Neural crest cell (in vitro differentiated cells): ENCODE measurements at regions not wholly inside any gene's neighbourhood (a gene's known extent, or its start where the extent isn't known, plus 50 kb on each side); places are given as distances from the start of the nearest gene placed in this dataset.

ENCODE experiments used
- DNase-seq: peaks from one replicate; pipeline ENCODE4 v3.0.0; 2021; ENCODE audit warnings: low read depth, mixed read lengths, low spot score
- H3K27ac Mint-ChIP-seq: one replicate; pipeline ENCODE4 v1.8.0; 2021; ENCODE audit warnings: mild to moderate bottlenecking, mixed read lengths; ENCODE audit not compliant: unreplicated experiment
- H3K27me3 Mint-ChIP-seq: 2 replicates; pipeline ENCODE4 v1.8.0; 2021; ENCODE audit warnings: low read depth, mild to moderate bottlenecking, mixed read lengths
- H3K36me3 Mint-ChIP-seq: 2 replicates; pipeline ENCODE4 v1.8.0; 2021; ENCODE audit warnings: low read depth, mild to moderate bottlenecking, mixed read lengths
- H3K4me1 Mint-ChIP-seq: 2 replicates; pipeline ENCODE4 v1.8.0; 2021; ENCODE audit warnings: mixed read lengths
- H3K4me3 Mint-ChIP-seq: one replicate; pipeline ENCODE4 v1.8.0; 2021; ENCODE audit warnings: mild to moderate bottlenecking, mixed read lengths
- H3K9me3 Mint-ChIP-seq: 2 replicates; pipeline ENCODE4 v1.8.0; 2021; ENCODE audit warnings: mixed read lengths
- CTCF ChIP-seq: fragments of 200-600 bp; sonication (generic); conservative IDR thresholded peaks from 2 replicates; pipeline ENCODE4 v1.5.0; 2021; ENCODE audit warnings: antibody characterized with exemption, mild to moderate bottlenecking

DNA sequence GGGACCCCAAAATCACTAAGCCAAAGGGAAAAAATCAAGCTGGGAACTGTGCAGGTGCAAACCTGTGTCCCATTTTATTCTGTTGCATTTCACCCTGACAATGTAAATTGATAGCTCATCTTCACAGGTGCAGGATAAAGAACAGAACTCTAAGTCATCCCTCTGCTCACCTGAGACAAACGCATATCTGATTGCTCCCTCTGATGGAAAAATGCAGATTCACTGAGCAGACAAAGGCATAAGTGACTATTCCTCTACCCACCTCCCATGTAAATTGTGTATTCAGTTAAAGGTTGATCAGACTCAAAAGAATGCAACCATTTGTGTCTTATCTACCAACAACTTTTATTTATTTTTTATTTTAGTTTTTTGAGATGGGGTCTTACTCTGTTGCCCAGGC, 644.2 kb downstream of the PTPRU start:
- no peak for TF ChIP-seq CTCF
- DNase-seq, result no peak
- Mint-ChIP-seq H3K4me1 (no peaks in the 10 kb centered on the region), H3K4me3 (no peak overlapping the region), H3K27me3 (peaks cover 25% of the 10 kb centered on the region), H3K36me3 (no peaks in the 10 kb centered on the region), H3K9me3 (no peaks in the 10 kb centered on the region), H3K27ac (no peak overlapping the region)

- H3K36me3 Mint-ChIP-seq, result no peaks in the 10 kb centered on the region
- no peak overlapping the region for H3K27ac Mint-ChIP-seq
- DNase-seq, result no peak
- peaks cover 29% of the 10 kb centered on the region for H3K27me3 Mint-ChIP-seq
- H3K9me3 Mint-ChIP-seq, result no peaks in the 10 kb centered on the region
- H3K4me3 Mint-ChIP-seq, result no peak overlapping the region
- no peak for TF ChIP-seq CTCF
- no peaks in the 10 kb centered on the region for H3K4me1 Mint-ChIP-seq
These were observed 642.9 kb downstream of the PTPRU start for GRCh38 chr1:29879217-29879616.

- no peak for DNase-seq
- peaks cover 32% of the 10 kb centered on the region for H3K27me3 Mint-ChIP-seq
- no peak for TF ChIP-seq CTCF
- no peaks in the 10 kb centered on the region for H3K4me1 Mint-ChIP-seq
- H3K36me3 Mint-ChIP-seq, result no peaks in the 10 kb centered on the region
- no peak overlapping the region for H3K27ac Mint-ChIP-seq
- H3K9me3 Mint-ChIP-seq, result no peaks in the 10 kb centered on the region
- no peak overlapping the region for H3K4me3 Mint-ChIP-seq
These were observed 642.2 kb downstream of the PTPRU start for GRCh38 chr1:29878501-29878900.

DNA sequence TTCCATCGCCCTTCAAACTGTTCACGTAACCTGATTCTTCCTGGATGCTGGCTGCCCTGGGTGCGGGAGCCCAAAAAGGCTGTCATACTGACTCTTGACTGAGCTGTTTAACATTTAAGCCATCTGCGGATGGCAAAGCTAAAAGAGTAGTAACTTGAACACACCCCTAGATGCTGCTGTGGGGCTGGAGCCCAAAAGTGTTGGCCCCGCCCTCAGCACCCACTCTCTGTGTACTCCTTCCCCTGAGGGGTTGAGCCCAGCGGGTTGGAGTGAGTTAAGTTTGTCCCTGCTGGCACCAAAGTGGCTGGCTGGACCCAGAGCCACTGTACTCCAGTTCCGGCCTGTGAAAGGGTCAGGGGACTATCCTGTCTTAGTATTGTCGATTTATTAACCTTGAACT, 640.6 kb downstream of the PTPRU start:
- Mint-ChIP-seq H3K9me3 (no peaks in the 10 kb centered on the region), H3K36me3 (no peaks in the 10 kb centered on the region), H3K4me1 (no peaks in the 10 kb centered on the region), H3K27ac (no peak overlapping the region), H3K27me3 (peaks cover 39% of the 10 kb centered on the region), H3K4me3 (no peak overlapping the region)
- no peak for TF ChIP-seq CTCF
- DNase-seq, result no peak

DNA sequence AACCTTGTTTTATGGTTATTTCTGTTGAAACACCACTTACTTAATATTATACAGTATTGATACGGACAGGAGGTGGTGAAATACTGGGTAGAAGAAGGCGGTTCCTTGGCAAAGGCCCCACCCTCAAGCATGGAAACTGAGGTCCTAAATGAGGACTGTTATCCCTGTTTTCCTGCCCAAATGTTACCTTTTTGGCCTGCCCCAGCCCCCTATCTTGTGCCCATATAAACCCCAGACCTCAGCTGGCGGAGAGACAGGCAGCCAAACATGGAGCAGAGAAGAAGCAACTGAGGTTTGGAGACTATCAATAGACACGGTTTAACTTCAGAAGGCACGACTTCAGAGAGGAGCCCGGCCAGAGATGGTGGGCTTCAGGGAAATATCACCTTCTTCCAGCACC, 640.1 kb downstream of the PTPRU start:
- Mint-ChIP-seq H3K9me3 (no peaks in the 10 kb centered on the region), H3K27me3 (peaks cover 38% of the 10 kb centered on the region), H3K27ac (no peak overlapping the region), H3K36me3 (no peaks in the 10 kb centered on the region), H3K4me3 (no peak overlapping the region), H3K4me1 (no peaks in the 10 kb centered on the region)
- no peak for TF ChIP-seq CTCF
- no peak for DNase-seq

GRCh38 chr1:29875557-29876028, 639.3 kb downstream of the PTPRU start:
- H3K27me3 Mint-ChIP-seq, result peaks cover 38% of the 10 kb centered on the region

More at GRCh38 chr1:29875557-29876028, 639.3 kb downstream of the PTPRU start:
- TF ChIP-seq CTCF, result no peak
- Mint-ChIP-seq H3K36me3 (no peaks in the 10 kb centered on the region), H3K27ac (no peak overlapping the region), H3K4me3 (no peak overlapping the region), H3K9me3 (no peaks in the 10 kb centered on the region), H3K4me1 (no peaks in the 10 kb centered on the region)
- DNase-seq, result no peak
